ENCODE measurements at regions not wholly inside any gene's neighbourhood (a gene's known extent, or its start where the extent isn't known, plus 50 kb on each side); places are given as distances from the start of the nearest gene placed in this dataset.

- no peak for TF ChIP-seq POLR2AphosphoS5 (IDR thresholded peaks at IDR 0.05)
- no peak for TF ChIP-seq CTCF (IDR thresholded peaks at IDR 0.05)
- TF ChIP-seq EP300 (IDR thresholded peaks at IDR 0.05; ENCODE audit: low read depth): no peak
Observed at GRCh38 chr13:60629158-60629557, 232.1 kb downstream of the TDRD3 start.

Data from transverse colon (tissue), 4 donors.